NCI-H2196 (cell line): ENCODE measurements at regions not wholly inside any gene's neighbourhood (a gene's known extent, or its start where the extent isn't known, plus 50 kb on each side); places are given as distances from the start of the nearest gene placed in this dataset.
A peak's percentile ranks its signal among the peaks of the same experiment; 100 is the strongest.
"Not testable (repeated sequence)": the region's sequence is repeated elsewhere in the genome, so short reads cannot be mapped to it uniquely, and the experiment has no call there.

Experiments
- DNase-seq: peaks from one replicate; lab custom pipeline; 2025; ENCODE audit not compliant: unreplicated experiment; lab: John Stamatoyannopoulos, UW

- DNase-seq, result no peak
Observed at GRCh38 chr6:125586605-125587004, 162.8 kb upstream of the HEY2 start.

GRCh38 chr6:125587666-125588632 lies 161.5 kb upstream of the HEY2 start:
- no peak for DNase-seq

- DNase-seq, result not testable (repeated sequence)
Observed at GRCh38 chr6:125591796-125592195, 157.6 kb upstream of the HEY2 start.

GRCh38 chr6:125593746-125594145 lies 155.7 kb upstream of the HEY2 start:
- no peak for DNase-seq

- no peak for DNase-seq
Observed at GRCh38 chr6:125596020-125596419, 153.4 kb upstream of the HEY2 start.

- peak; percentile 56 for DNase-seq
Observed at GRCh38 chr6:125597411-125598253, 151.8 kb upstream of the HEY2 start.

- peak; percentile 79 for DNase-seq
Observed at GRCh38 chr6:125598422-125598821, 151.0 kb upstream of the HEY2 start.

- DNase-seq, result no peak
Observed at GRCh38 chr6:125604257-125604656, 145.2 kb upstream of the HEY2 start.

- DNase-seq, result no peak
Observed at GRCh38 chr6:125611573-125612344, 137.7 kb upstream of the HEY2 start.

- peak; percentile 36 for DNase-seq
Observed at GRCh38 chr6:125612345-125612846, 137.0 kb upstream of the HEY2 start.

GRCh38 chr6:125618629-125619028 lies 130.8 kb upstream of the HEY2 start:
- no peak for DNase-seq

GRCh38 chr6:125623085-125623484 lies 126.3 kb upstream of the HEY2 start:
- DNase-seq, result no peak

- no peak for DNase-seq
Observed at GRCh38 chr6:125631165-125631564, 118.3 kb upstream of the HEY2 start.

GRCh38 chr6:125636011-125636410 lies 113.4 kb upstream of the HEY2 start:
- not testable (repeated sequence) for DNase-seq

- no peak for DNase-seq
Observed at GRCh38 chr6:125636671-125637070, 112.8 kb upstream of the HEY2 start.

GRCh38 chr6:125637207-125637606 lies 112.2 kb upstream of the HEY2 start:
- DNase-seq, result no peak

- no peak for DNase-seq
Observed at GRCh38 chr6:125639466-125640020, 109.9 kb upstream of the HEY2 start.

GRCh38 chr6:125640441-125641150 lies 108.8 kb upstream of the HEY2 start:
- DNase-seq, result no peak

GRCh38 chr6:125643967-125644661 lies 105.3 kb upstream of the HEY2 start:
- not testable (repeated sequence) for DNase-seq
